ENCODE measurements at regions not wholly inside any gene's neighbourhood (a gene's known extent, or its start where the extent isn't known, plus 50 kb on each side); places are given as distances from the start of the nearest gene placed in this dataset.

- 41 to 83% methylated on average over 1 of the region's 1 CpG for WGBS, 2 donors
Measured at GRCh38 chrX:137998619-137999018, 432.7 kb downstream of the ZIC3 start.

DNA sequence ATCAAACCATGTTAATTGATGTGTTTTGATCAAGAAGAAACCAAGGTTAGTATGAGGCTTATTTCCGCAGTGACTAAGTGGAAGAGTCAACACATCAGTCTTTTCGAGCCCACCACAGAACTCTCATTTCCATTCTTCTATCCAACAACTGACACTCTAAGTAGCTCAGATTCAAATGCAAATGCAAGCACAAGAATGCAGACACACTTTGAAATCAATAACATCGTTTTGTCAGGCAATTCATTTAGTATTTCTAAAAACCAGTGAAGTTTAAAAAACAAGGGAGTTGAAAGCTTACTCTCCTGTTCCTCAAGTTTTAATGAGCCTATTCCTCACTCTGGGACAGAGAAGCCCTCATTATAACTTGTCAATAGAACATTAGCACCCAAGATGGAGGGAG, 433.1 kb downstream of the ZIC3 start:
- intact Hi-C loops (cut with DNase I; ENCODE audit: low total_unique reads): no loop called here
- WGBS, 2 donors: 60 to 64% methylated on average over 3 of the region's 3 CpGs
- TF ChIP-seq, protein P1, sequence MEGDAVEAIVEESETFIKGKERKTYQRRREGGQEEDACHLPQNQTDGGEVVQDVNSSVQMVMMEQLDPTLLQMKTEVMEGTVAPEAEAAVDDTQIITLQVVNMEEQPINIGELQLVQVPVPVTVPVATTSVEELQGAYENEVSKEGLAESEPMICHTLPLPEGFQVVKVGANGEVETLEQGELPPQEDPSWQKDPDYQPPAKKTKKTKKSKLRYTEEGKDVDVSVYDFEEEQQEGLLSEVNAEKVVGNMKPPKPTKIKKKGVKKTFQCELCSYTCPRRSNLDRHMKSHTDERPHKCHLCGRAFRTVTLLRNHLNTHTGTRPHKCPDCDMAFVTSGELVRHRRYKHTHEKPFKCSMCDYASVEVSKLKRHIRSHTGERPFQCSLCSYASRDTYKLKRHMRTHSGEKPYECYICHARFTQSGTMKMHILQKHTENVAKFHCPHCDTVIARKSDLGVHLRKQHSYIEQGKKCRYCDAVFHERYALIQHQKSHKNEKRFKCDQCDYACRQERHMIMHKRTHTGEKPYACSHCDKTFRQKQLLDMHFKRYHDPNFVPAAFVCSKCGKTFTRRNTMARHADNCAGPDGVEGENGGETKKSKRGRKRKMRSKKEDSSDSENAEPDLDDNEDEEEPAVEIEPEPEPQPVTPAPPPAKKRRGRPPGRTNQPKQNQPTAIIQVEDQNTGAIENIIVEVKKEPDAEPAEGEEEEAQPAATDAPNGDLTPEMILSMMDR (IDR thresholded peaks at IDR 0.05): no peak
- TF ChIP-seq POLR2A (IDR thresholded peaks at IDR 0.05): no peak

More at GRCh38 chrX:137998619-137999018, 432.7 kb downstream of the ZIC3 start:
- no peak for DNase-seq (ENCODE audit: low spot score in 2 of 2)
- no peak overlapping the region for H3K4me3 ChIP-seq (ENCODE audit: low read depth, poor library complexity, severe bottlenecking)
- TF ChIP-seq, protein P1 (IDR thresholded peaks at IDR 0.05): no peak
- TF ChIP-seq POLR2A (IDR thresholded peaks at IDR 0.05): no peak
- intact Hi-C loops (cut with DNase I; ENCODE audit: low total_unique reads): no loop called here

GRCh38 chrX:137999552-137999951, 433.6 kb downstream of the ZIC3 start:
- TF ChIP-seq POLR2A (IDR thresholded peaks at IDR 0.05): no peak
- TF ChIP-seq, protein P1 (IDR thresholded peaks at IDR 0.05): no peak
- intact Hi-C loops (cut with DNase I; ENCODE audit: low total_unique reads): no loop called here
- H3K4me3 ChIP-seq (ENCODE audit: low read depth, poor library complexity, severe bottlenecking): no peak overlapping the region
- no peak for DNase-seq (ENCODE audit: low spot score in 2 of 2)
- WGBS, 2 donors: 46 to 47% methylated on average over 3 of the region's 3 CpGs

More for the DNA sequence above, 433.1 kb downstream of the ZIC3 start:
- no peak overlapping the region for H3K4me3 ChIP-seq (ENCODE audit: low read depth, poor library complexity, severe bottlenecking)
- no peak for DNase-seq (ENCODE audit: low spot score in 2 of 2)

DNA sequence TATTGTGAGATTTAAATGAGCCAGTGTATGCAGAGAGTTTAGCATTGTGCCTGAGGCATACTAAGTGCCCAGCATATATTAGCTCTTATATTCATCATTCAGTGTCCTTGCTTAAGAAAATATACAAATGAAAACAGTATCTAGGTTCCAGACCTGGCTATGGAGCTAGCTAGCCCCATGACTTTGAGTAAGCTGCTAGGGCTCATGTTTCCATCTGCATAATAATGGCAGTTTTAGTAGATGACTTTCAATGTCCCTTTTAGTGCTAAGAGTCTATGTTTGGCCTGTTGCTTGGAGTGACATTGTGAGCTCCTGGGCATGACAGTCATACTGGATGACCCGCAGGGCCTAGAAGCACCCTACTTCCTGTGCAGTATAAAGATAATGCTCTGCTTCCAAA, 435.3 kb downstream of the ZIC3 start:
- no peak for DNase-seq (ENCODE audit: low spot score in 2 of 2)
- intact Hi-C loops (cut with DNase I; ENCODE audit: low total_unique reads): no loop called here
- H3K4me3 ChIP-seq (ENCODE audit: low read depth, poor library complexity, severe bottlenecking): no peak overlapping the region
- TF ChIP-seq, protein P1 (IDR thresholded peaks at IDR 0.05): no peak
- no peak for TF ChIP-seq POLR2A (IDR thresholded peaks at IDR 0.05)
- WGBS, 2 donors: 63 to 67% methylated on average over 1 of the region's 1 CpG

DNA sequence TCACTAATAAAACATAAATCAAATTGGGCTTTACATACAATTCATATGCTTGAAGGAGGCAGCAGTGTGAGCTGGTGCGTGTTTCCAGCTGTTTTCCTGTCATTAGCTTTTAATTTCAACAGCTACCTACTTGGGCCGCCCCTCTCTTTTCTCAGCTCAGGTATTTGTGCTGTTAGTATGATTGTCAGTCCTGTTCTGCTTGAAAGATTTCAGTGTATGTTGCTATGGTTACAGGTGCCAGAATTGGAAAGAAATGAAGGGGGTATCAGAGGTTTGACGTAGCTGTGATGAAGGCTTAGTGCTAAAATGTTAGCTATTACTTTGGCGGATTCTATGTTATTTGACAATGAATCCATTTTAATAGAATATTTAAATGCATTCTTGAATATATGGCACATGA, 440.3 kb downstream of the ZIC3 start:
- WGBS, 2 donors: 76 to 77% methylated on average over 4 of the region's 4 CpGs
- DNase-seq (ENCODE audit: low spot score in 2 of 2): no peak
- intact Hi-C loops (cut with DNase I; ENCODE audit: low total_unique reads): no loop called here
- TF ChIP-seq, protein P1 (IDR thresholded peaks at IDR 0.05): no peak
- TF ChIP-seq POLR2A (IDR thresholded peaks at IDR 0.05): no peak
- no peak overlapping the region for H3K4me3 ChIP-seq (ENCODE audit: low read depth, poor library complexity, severe bottlenecking)

- WGBS, 2 donors: 15 to 33% methylated on average over 5 of the region's 5 CpGs
- no peak overlapping the region for H3K4me3 ChIP-seq (ENCODE audit: low read depth, poor library complexity, severe bottlenecking)
- intact Hi-C loops (cut with DNase I; ENCODE audit: low total_unique reads): no loop called here
- TF ChIP-seq, protein P1 (IDR thresholded peaks at IDR 0.05): no peak
- no peak for TF ChIP-seq POLR2A (IDR thresholded peaks at IDR 0.05)
- DNase-seq (ENCODE audit: low spot score in 2 of 2): no peak
Measured at GRCh38 chrX:138008281-138008680, 442.4 kb downstream of the ZIC3 start.

Data from lower leg skin (tissue), 4 donors.